Upper lobe of left lung (tissue), 6 donors: ENCODE measurements at regions not wholly inside any gene's neighbourhood (a gene's known extent, or its start where the extent isn't known, plus 50 kb on each side); places are given as distances from the start of the nearest gene placed in this dataset.
"Not testable (repeated sequence)": the region's sequence is repeated elsewhere in the genome, so short reads cannot be mapped to it uniquely, and the experiment has no call there.

ENCODE experiments used
- ATAC-seq, 2 donors: fragments of 200-7000 bp; cut with Tn5 transposase; one replicate each; pipeline ENCODE4 v1.9.1; 2022; ENCODE audit warnings: mild to moderate bottlenecking in 2 of 2, moderate library complexity in 2 of 2; ENCODE audit not compliant: low FRiP score in 2 of 2
- DNase-seq, 2 donors: peaks; one replicate each; pipeline ENCODE4 v3.0.0-alpha.2; 2019 to 2020
- H3K27ac ChIP-seq, 4 donors: fragments of 200-600 bp; sonication (generic); one replicate each; pipeline ENCODE4 v1.5.1; 2016 to 2019
- H3K27me3 ChIP-seq, 4 donors: fragments of 200-600 bp; sonication (generic); one replicate each; pipeline ENCODE4 v1.5.1; 2017 to 2019
- H3K36me3 ChIP-seq, 4 donors: fragments of 200-600 bp; sonication (generic); one replicate each; pipeline ENCODE4 v1.5.1; 2016 to 2019
- H3K4me1 ChIP-seq, 4 donors: fragments of 200-600 bp; sonication (generic); one replicate each; pipeline ENCODE4 v1.5.1; 2018 to 2019
- H3K4me3 ChIP-seq, 4 donors: fragments of 200-600 bp; sonication (generic); one replicate each; pipeline ENCODE4 v1.5.1; 2017 to 2019; ENCODE audit warnings: mild to moderate bottlenecking in 2 of 4, moderate library complexity in 1 of 4
- H3K9me3 ChIP-seq, 4 donors: fragments of 200-600 bp; sonication (generic); one replicate each; pipeline ENCODE4 v1.5.1; 2018 to 2019
- CTCF ChIP-seq, 6 experiments: fragments of 450-650 bp in 4 of 6; fragments of 200-600 bp in 2 of 6; sonication (generic) in 2 of 6; IDR thresholded peaks; one replicate each; pipeline ENCODE4 v1.5.1; 2016 to 2019; ENCODE audit warnings: antibody characterized with exemption in 6 of 6
- EP300 ChIP-seq, 4 donors: sonication (generic); formaldehyde crosslinking; IDR thresholded peaks; one replicate each; pipeline ENCODE4 v1.5.1; 2017; ENCODE audit warnings: antibody characterized with exemption in 4 of 4, control low read depth in 2 of 4
- POLR2A ChIP-seq, 4 donors: fragments of 450-650 bp; IDR thresholded peaks; one replicate each; pipeline ENCODE4 v1.5.1; 2016 to 2017; ENCODE audit warnings: antibody characterized with exemption in 4 of 4, mild to moderate bottlenecking in 2 of 4
- POLR2AphosphoS5 ChIP-seq, 2 donors: sonication (generic); formaldehyde crosslinking; IDR thresholded peaks; one replicate each; pipeline ENCODE4 v1.5.1; 2017; ENCODE audit warnings: antibody characterized with exemption in 2 of 2
- WGBS, 2 donors: methylation state at CpG; one replicate each; pipeline ENCODE4 v1.1.5; 2017 to 2018; 5-methylcytosine and 5-hydroxymethylcytosine counted together
- donor health status: DM: no; HTN: no; CAD: no; lungs with moderate emphysema.
- donor health status: DM: no; HTN: yes; CAD: no; lungs with severe emphysema.

- H3K4me3 ChIP-seq = no peak overlapping the region
- no peaks in the 10 kb centered on the region for H3K4me1 ChIP-seq
- no peaks in the 10 kb centered on the region for H3K27me3 ChIP-seq
- H3K9me3 ChIP-seq = no peaks in the 10 kb centered on the region
- TF ChIP-seq POLR2A (IDR thresholded peaks at IDR 0.05) (no peak), POLR2AphosphoS5 (IDR thresholded peaks at IDR 0.05) (no peak)
- no peaks in the 10 kb centered on the region for H3K36me3 ChIP-seq
- no peak for ATAC-seq
- H3K27ac ChIP-seq = no peak overlapping the region
- no peak for DNase-seq
- WGBS, 2 donors = 77 to 79% methylated on average over 3 of the region's 3 CpGs
Measured at GRCh38 chr6:71678091-71678490, 208.3 kb upstream of the RIMS1 start.

- no peak for DNase-seq
- ATAC-seq = no peak
- H3K27ac ChIP-seq = no peak overlapping the region
- no peak for TF ChIP-seq CTCF (IDR thresholded peaks at IDR 0.05)
- TF ChIP-seq EP300 (IDR thresholded peaks at IDR 0.05) = no peak
- TF ChIP-seq POLR2A (IDR thresholded peaks at IDR 0.05) = no peak
- TF ChIP-seq POLR2AphosphoS5 (IDR thresholded peaks at IDR 0.05) = no peak
- H3K9me3 ChIP-seq = no peaks in the 10 kb centered on the region
- 69 to 76% methylated on average over 2 of the region's 2 CpGs for WGBS, 2 donors
- no peaks in the 10 kb centered on the region for H3K36me3 ChIP-seq
- H3K4me1 ChIP-seq = no peaks in the 10 kb centered on the region
- H3K4me3 ChIP-seq = no peak overlapping the region
- H3K27me3 ChIP-seq = no peaks in the 10 kb centered on the region
Measured at GRCh38 chr6:71681234-71681867, 205.0 kb upstream of the RIMS1 start.

DNA sequence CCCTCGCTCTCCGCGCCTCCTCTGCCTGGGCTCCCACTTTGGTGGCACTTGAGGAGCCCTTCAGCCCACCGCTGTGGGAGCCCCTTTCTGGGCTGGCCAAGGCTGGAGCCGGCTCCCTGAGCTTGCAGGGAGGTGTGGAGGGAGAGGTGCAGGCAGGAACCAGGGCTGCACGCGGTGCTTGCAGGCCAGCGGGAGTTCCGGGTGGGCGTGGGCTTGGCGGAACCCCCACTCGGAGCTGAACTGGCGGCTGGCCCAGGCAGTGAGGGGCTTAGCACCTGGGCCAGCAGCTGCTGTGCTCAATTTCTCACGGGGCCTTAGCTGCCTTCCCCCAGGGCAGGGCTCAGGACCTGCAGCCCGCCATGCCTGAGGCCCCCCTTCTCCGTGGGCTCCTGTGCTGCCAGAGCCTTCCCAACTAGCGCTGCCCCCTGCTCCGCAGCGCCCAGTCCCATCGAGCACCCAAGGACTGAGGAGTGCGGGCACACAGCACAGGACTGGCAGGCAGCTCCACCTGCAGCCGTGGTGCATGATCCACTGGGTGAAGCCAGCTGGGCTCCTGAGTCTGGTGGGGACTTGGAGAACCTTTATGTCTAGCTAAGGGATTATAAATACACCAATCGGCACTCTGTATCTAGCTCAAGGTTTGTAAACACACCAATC lies 200.2 kb upstream of the RIMS1 start:
- 85 to 97% methylated on average over 14 to 19 of the region's 23 CpGs for WGBS, 2 donors
- not testable (repeated sequence) for H3K4me3 ChIP-seq, H3K9me3 ChIP-seq, ATAC-seq, H3K27ac ChIP-seq, H3K4me1 ChIP-seq, H3K36me3 ChIP-seq, H3K27me3 ChIP-seq
- peak in 1 of 2 donors; percentile 55 for DNase-seq

GRCh38 chr6:71698702-71699101 lies 187.6 kb upstream of the RIMS1 start:
- TF ChIP-seq CTCF (IDR thresholded peaks at IDR 0.05) = no peak
- TF ChIP-seq POLR2AphosphoS5 (IDR thresholded peaks at IDR 0.05) = no peak
- TF ChIP-seq POLR2A (IDR thresholded peaks at IDR 0.05) = no peak
- no peak for TF ChIP-seq EP300 (IDR thresholded peaks at IDR 0.05)
- no peak overlapping the region for H3K27ac ChIP-seq
- ATAC-seq (no peak), DNase-seq (no peak)
- 88 to 96% methylated on average over 2 of the region's 2 CpGs for WGBS, 2 donors
- H3K9me3 ChIP-seq = no peaks in the 10 kb centered on the region
- H3K36me3 ChIP-seq = no peaks in the 10 kb centered on the region
- H3K4me3 ChIP-seq = no peak overlapping the region
- H3K4me1 ChIP-seq = no peaks in the 10 kb centered on the region
- no peaks in the 10 kb centered on the region for H3K27me3 ChIP-seq

- no peaks in the 10 kb centered on the region for H3K36me3 ChIP-seq
- no peaks in the 10 kb centered on the region for H3K9me3 ChIP-seq
- TF ChIP-seq CTCF (IDR thresholded peaks at IDR 0.05) = no peak
- no peak for TF ChIP-seq POLR2AphosphoS5 (IDR thresholded peaks at IDR 0.05)
- TF ChIP-seq POLR2A (IDR thresholded peaks at IDR 0.05) = no peak
- no peak for TF ChIP-seq EP300 (IDR thresholded peaks at IDR 0.05)
- H3K4me1 ChIP-seq = no peaks in the 10 kb centered on the region
- DNase-seq (no peak), ATAC-seq (no peak)
- 22 to 27% methylated on average over 1 of the region's 1 CpG for WGBS, 2 donors
- H3K27me3 ChIP-seq = no peaks in the 10 kb centered on the region
- no peak overlapping the region for H3K4me3 ChIP-seq
- no peak overlapping the region for H3K27ac ChIP-seq
Measured at GRCh38 chr6:71706523-71706922, 179.8 kb upstream of the RIMS1 start.

DNA sequence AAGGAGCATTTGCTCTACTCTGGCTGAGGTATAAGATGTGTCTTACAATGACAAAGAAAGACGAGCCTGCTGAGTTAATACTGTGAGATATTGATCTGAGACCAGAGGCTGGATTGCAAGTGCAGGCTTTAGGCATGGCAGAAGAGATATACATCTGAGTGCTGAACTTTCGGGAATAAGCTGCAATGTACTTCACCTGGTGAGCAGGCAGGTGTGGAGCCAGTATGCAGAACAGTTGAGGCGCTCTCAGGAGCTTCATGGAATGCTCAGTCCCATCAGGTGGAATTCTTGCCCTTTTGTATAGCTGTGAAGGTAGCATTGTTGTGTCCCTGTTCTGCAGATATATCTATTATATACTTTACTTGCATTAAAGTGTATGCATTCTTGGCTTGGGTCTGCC lies 179.3 kb upstream of the RIMS1 start:
- DNase-seq (no peak), ATAC-seq (no peak)
- H3K9me3 ChIP-seq = no peaks in the 10 kb centered on the region
- TF ChIP-seq POLR2AphosphoS5 (IDR thresholded peaks at IDR 0.05) = no peak
- no peak for TF ChIP-seq EP300 (IDR thresholded peaks at IDR 0.05)
- no peak for TF ChIP-seq CTCF (IDR thresholded peaks at IDR 0.05)
- TF ChIP-seq POLR2A (IDR thresholded peaks at IDR 0.05) = no peak
- H3K27ac ChIP-seq = no peak overlapping the region
- no peaks in the 10 kb centered on the region for H3K27me3 ChIP-seq
- no peaks in the 10 kb centered on the region for H3K36me3 ChIP-seq
- H3K4me3 ChIP-seq = no peak overlapping the region
- H3K4me1 ChIP-seq = no peaks in the 10 kb centered on the region
- 73 to 82% methylated on average over 3 of the region's 3 CpGs for WGBS, 2 donors
